Femur (tissue), 1 donor: ENCODE measurements at regions not wholly inside any gene's neighbourhood (a gene's known extent, or its start where the extent isn't known, plus 50 kb on each side); places are given as distances from the start of the nearest gene placed in this dataset.
A peak's percentile ranks its signal among the peaks of the same experiment; 100 is the strongest.
"Not testable (repeated sequence)": the region's sequence is repeated elsewhere in the genome, so short reads cannot be mapped to it uniquely, and the experiment has no call there.

Source experiments
- DNase-seq: peaks from one replicate; pipeline ENCODE4 v3.0.0-alpha.2; 2017

GRCh38 chr6:142998739-142999138 lies 53.8 kb upstream of the HIVEP2 start:
- not testable (repeated sequence) for DNase-seq

- DNase-seq, result peak; percentile 42
Measured at GRCh38 chr6:143000811-143001210, 55.8 kb upstream of the HIVEP2 start.

DNA sequence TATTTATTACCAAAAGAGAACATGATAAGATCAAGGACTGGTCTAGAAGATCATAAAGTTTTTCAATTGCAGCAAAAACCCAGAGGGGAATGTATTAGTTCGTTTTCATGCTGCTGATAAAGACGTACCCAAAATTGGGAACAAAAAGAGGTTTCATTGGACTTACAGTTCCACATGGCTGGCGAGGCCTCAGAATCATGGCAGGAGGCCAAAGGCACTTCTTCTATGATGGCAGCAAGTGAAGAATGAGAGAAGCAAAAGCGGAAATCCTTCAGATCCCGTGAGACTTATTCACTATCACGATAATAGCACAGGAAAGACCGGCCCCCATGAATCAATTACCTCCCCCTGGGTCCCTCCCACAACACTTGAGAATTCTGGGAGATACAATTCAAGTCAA lies 57.7 kb upstream of the HIVEP2 start:
- no peak for DNase-seq

DNA sequence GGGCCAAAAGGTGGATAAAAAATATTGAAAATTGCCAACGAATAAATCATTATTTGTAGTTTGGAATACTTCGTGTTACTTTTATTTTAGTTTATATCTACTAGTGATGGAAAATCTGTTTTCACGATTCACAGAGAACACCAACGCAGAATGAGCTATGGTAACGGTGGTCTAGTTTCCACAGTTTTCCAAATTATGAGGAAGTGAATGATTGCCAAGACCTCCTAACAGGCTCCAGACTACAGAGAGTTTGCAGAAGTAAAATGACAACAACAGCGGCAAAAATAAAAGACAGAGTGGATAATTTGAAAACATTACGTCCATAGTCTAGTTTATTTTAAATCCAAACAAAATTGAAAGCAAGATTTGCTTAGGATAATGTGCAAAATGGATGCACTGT lies 57.0 kb upstream of the AIG1 start:
- no peak for DNase-seq

DNA sequence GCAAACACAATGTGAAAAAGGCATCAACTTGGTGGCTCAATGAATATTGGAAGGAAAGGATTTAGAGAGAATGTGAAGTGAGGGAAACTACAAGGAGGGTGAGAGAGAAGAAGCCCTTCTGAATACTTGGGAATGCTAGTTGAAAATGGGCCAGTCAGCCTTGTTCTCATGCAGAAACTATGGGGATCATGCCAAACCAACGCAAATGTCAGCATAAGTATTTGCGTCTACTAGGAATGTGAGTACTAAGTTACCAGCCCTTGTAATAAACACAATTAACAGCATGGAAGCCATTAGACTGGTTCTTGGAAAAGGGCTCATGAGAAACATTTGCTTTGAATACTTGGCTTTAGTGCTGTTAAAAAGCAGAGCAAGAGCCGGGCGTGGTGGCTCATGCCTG lies 54.9 kb upstream of the AIG1 start:
- no peak for DNase-seq

DNA sequence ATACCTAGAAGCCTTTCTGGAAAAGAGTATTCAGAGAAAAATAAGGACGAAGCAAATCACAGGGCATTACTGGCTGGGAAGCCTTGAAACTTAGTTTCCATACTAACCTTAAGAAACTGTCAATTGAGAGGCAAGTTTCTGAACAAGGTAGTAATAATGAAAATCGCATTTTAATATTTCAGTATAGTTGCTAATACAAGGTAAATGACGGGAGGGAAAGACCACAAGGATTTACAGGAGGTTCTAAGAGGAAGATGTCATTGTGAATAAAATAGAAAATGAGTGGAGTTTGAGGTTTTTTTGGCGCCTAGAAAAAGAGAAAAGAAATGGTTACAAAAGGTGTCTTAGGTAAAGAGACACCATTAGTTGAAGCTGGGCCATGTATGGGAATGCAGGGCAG lies 53.9 kb upstream of the AIG1 start:
- no peak for DNase-seq

DNA sequence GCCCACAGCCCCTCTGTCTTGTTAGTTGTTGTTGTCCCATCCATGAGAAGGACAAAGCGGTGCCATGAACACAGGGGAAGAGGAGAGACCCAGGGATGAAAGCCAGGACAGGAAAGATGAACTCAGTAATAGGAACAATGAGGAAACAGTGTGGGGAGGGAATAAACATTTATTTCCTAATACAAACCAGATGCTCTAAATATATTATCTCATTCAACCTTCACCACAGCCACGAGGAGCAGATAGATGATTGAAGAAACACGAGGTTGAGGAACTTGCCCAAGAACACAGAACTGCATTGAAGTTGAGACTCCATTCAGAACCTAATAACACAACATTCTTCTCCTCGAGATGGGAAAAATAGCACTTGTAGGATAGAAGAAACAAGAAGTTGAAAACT lies 53.0 kb upstream of the AIG1 start:
- DNase-seq, result no peak

- no peak for DNase-seq
Measured at GRCh38 chr6:143009851-143010250, 50.8 kb upstream of the AIG1 start.
